Mesothelial cell of epicardium (in vitro differentiated cells): ENCODE measurements at regions not wholly inside any gene's neighbourhood (a gene's known extent, or its start where the extent isn't known, plus 50 kb on each side); places are given as distances from the start of the nearest gene placed in this dataset.
"Not testable (repeated sequence)": the region's sequence is repeated elsewhere in the genome, so short reads cannot be mapped to it uniquely, and the experiment has no call there.

Source experiments
- DNase-seq, 2 experiments: peaks; one replicate each; pipeline ENCODE4 v3.0.0; 2021; ENCODE audit warnings: low spot score in 2 of 2; ENCODE audit not compliant: unreplicated experiment in 2 of 2
- H3K27ac Mint-ChIP-seq: 2 replicates; pipeline ENCODE4 v1.8.0; 2021; ENCODE audit warnings: mixed read lengths
- H3K27me3 Mint-ChIP-seq: 2 replicates; pipeline ENCODE4 v1.8.0; 2021; ENCODE audit warnings: low read depth, mixed read lengths
- H3K36me3 Mint-ChIP-seq: 2 replicates; pipeline ENCODE4 v1.8.0; 2021; ENCODE audit warnings: mixed read lengths
- H3K4me1 Mint-ChIP-seq: 2 replicates; pipeline ENCODE4 v1.8.0; 2021; ENCODE audit warnings: mixed read lengths
- H3K4me3 Mint-ChIP-seq: 2 replicates; pipeline ENCODE4 v1.8.0; 2021; ENCODE audit warnings: mild to moderate bottlenecking, moderate library complexity, mixed read lengths
- H3K9me3 Mint-ChIP-seq: 2 replicates; pipeline ENCODE4 v1.8.0; 2021; ENCODE audit warnings: mixed read lengths
- TF ChIP-seq, protein P1 (sequence below): fragments of 200-600 bp; sonication (generic); IDR thresholded peaks from one replicate; pipeline ENCODE4 v1.5.0; 2021; ENCODE audit warnings: antibody characterized with exemption; ENCODE audit not compliant: unreplicated experiment

DNA sequence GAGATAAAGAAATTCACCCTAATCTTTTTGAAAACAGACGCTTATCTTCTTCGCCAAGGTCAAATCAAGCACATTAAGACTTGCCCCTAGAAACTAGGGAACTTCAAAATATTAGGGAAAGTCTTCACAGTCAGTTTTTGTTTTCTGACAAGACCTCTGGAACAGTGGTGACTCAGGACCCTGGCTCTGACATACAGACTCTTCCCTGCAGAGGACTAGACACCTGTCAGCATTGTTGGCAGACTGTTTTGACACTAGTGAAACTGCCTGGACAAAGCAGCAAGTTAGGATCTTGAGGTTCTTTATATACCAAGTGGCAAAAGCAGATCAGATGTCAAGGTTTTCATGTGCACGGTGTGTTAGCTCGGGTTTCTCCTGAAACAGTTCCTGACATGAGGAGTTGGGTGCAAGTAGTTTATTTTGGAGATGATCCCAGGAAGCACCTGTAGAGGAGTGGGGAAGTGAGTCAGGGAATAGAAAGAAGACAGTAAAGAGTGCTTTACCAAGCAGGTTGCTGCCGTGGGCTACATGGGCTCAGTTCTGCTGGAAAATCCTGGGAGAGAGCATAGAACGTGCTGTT lies 182.0 kb upstream of the IRX5 start:
- DNase-seq: no peak
- TF ChIP-seq, protein P1, sequence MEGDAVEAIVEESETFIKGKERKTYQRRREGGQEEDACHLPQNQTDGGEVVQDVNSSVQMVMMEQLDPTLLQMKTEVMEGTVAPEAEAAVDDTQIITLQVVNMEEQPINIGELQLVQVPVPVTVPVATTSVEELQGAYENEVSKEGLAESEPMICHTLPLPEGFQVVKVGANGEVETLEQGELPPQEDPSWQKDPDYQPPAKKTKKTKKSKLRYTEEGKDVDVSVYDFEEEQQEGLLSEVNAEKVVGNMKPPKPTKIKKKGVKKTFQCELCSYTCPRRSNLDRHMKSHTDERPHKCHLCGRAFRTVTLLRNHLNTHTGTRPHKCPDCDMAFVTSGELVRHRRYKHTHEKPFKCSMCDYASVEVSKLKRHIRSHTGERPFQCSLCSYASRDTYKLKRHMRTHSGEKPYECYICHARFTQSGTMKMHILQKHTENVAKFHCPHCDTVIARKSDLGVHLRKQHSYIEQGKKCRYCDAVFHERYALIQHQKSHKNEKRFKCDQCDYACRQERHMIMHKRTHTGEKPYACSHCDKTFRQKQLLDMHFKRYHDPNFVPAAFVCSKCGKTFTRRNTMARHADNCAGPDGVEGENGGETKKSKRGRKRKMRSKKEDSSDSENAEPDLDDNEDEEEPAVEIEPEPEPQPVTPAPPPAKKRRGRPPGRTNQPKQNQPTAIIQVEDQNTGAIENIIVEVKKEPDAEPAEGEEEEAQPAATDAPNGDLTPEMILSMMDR: no peak
- Mint-ChIP-seq H3K27ac (no peak overlapping the region), H3K36me3 (no peaks in the 10 kb centered on the region), H3K4me1 (peaks cover 15% of the 10 kb centered on the region), H3K27me3 (peaks cover 14% of the 10 kb centered on the region), H3K9me3 (no peaks in the 10 kb centered on the region), H3K4me3 (no peak overlapping the region)

DNA sequence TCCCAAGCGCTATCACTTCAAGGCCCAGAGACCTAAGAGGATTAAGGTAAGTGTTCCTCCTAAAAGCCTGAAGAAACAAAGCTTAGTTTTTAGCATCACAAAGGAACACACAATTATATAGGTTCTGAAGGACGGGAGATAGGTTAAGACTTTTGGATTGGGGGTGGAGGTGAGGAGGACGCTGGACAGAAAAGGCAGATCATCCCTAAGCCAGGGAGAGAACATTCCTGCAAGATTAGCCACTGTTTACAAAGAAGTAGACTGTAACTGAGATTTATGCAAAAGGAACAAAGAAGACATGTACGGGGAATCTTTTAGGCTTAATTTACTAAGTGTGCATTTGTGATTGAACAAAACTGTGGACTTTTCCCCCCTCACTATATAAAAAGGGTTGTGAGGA lies 184.1 kb upstream of the IRX5 start:
- H3K4me1 Mint-ChIP-seq: peaks cover 32% of the 10 kb centered on the region
- DNase-seq: no peak
- H3K36me3 Mint-ChIP-seq: no peaks in the 10 kb centered on the region
- H3K4me3 Mint-ChIP-seq: no peak overlapping the region
- peaks cover 4% of the 10 kb centered on the region for H3K27me3 Mint-ChIP-seq
- H3K27ac Mint-ChIP-seq: no peak overlapping the region
- no peaks in the 10 kb centered on the region for H3K9me3 Mint-ChIP-seq
- TF ChIP-seq, protein P1: no peak

GRCh38 chr16:54744998-54745397 lies 185.7 kb upstream of the IRX5 start:
- DNase-seq: no peak
- Mint-ChIP-seq H3K4me1 (peaks cover 32% of the 10 kb centered on the region), H3K9me3 (peaks cover under 1% of the 10 kb centered on the region), H3K27ac (no peak overlapping the region), H3K4me3 (no peak overlapping the region), H3K27me3 (peaks cover 4% of the 10 kb centered on the region), H3K36me3 (no peaks in the 10 kb centered on the region)
- TF ChIP-seq, protein P1: no peak

GRCh38 chr16:54742436-54742835 lies 188.2 kb upstream of the IRX5 start:
- no peak for DNase-seq

DNA sequence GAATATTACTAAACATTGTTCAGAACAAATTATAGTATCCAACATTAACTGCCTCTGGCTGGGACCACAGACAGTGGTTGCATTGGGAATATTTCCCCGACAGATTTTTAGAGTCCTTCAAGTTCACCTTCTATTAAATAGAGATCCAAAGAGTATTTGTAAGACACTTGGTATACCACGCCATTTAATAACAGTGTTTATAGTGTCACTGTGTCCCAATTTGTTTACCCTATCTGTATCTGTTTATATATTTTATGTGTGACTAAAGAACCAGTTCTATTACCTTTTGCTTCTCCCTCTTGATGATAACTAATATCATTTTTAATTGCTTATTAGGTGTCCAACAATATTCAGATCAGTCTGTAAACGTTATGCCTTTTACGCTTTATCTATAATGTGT lies 191.3 kb upstream of the IRX5 start:
- DNase-seq: no peak
- peaks cover 6% of the 10 kb centered on the region for H3K9me3 Mint-ChIP-seq
- H3K4me3 Mint-ChIP-seq: no peak overlapping the region
- no peaks in the 10 kb centered on the region for H3K36me3 Mint-ChIP-seq
- TF ChIP-seq, protein P1: no peak
- peaks cover 16% of the 10 kb centered on the region for H3K27me3 Mint-ChIP-seq
- H3K4me1 Mint-ChIP-seq: peaks cover 17% of the 10 kb centered on the region
- no peak overlapping the region for H3K27ac Mint-ChIP-seq

More at GRCh38 chr16:54742436-54742835, 188.2 kb upstream of the IRX5 start:
- Mint-ChIP-seq H3K27me3 (peaks cover 8% of the 10 kb centered on the region), H3K36me3 (no peaks in the 10 kb centered on the region), H3K27ac (no peak overlapping the region), H3K4me3 (no peak overlapping the region), H3K4me1 (peaks cover 23% of the 10 kb centered on the region), H3K9me3 (peaks cover 6% of the 10 kb centered on the region)
- TF ChIP-seq, protein P1: no peak

DNA sequence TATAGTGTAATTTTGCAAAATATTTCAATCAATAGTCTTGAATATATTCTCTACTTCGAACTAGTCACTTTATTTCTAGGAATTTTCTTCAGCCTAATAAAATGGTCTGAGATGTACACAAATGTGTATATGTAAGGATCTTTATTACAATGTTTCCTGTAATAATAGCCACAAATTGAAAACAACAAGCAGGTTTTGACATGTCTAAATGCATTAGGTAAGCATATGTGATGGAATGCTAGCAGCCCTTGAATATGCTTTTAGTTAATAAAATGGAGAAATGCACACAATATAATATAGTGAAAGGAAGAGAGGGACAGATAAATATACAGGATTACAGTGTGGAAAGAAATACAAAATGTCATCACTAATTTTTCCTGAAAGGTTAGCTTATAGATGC lies 196.5 kb upstream of the IRX5 start:
- TF ChIP-seq, protein P1: no peak
- Mint-ChIP-seq H3K27ac (no peak overlapping the region), H3K4me3 (no peak overlapping the region), H3K36me3 (no peaks in the 10 kb centered on the region), H3K4me1 (no peaks in the 10 kb centered on the region), H3K9me3 (no peaks in the 10 kb centered on the region), H3K27me3 (peaks cover 16% of the 10 kb centered on the region)
- no peak for DNase-seq

- not testable (repeated sequence) for H3K4me1 Mint-ChIP-seq, H3K27ac Mint-ChIP-seq, H3K4me3 Mint-ChIP-seq, DNase-seq, H3K27me3 Mint-ChIP-seq, H3K9me3 Mint-ChIP-seq, H3K36me3 Mint-ChIP-seq
These were observed 203.0 kb upstream of the IRX5 start for GRCh38 chr16:54727696-54728095.
